HG03460 (cell line): ENCODE measurements at regions not wholly inside any gene's neighbourhood (a gene's known extent, or its start where the extent isn't known, plus 50 kb on each side); places are given as distances from the start of the nearest gene placed in this dataset.

ENCODE experiments used
- ATAC-seq: cut with Tn5 transposase; IDR thresholded peaks from one replicate; pipeline ENCODE4 v1.9.1; 2021; ENCODE audit not compliant: unreplicated experiment

DNA sequence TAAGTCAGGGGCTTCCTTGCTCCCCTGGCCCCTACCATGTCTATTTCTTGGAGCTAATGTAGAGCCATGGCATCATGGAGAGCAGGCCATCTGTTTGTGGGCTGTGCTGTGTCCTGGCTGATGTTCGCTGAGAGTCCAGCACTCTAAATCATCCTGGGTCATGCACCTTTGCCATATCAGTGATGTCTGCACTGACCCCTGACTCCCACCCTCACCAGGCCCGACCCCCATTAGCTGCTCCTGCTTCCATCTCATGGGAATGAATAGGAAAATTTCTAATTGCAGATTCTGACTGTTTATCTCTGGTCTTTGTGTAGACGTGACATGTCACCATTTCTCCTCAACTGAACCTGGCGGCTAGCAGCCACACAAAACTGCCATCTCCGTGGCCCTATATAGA lies 236.9 kb downstream of the NSG2 start:
- no peak for ATAC-seq

DNA sequence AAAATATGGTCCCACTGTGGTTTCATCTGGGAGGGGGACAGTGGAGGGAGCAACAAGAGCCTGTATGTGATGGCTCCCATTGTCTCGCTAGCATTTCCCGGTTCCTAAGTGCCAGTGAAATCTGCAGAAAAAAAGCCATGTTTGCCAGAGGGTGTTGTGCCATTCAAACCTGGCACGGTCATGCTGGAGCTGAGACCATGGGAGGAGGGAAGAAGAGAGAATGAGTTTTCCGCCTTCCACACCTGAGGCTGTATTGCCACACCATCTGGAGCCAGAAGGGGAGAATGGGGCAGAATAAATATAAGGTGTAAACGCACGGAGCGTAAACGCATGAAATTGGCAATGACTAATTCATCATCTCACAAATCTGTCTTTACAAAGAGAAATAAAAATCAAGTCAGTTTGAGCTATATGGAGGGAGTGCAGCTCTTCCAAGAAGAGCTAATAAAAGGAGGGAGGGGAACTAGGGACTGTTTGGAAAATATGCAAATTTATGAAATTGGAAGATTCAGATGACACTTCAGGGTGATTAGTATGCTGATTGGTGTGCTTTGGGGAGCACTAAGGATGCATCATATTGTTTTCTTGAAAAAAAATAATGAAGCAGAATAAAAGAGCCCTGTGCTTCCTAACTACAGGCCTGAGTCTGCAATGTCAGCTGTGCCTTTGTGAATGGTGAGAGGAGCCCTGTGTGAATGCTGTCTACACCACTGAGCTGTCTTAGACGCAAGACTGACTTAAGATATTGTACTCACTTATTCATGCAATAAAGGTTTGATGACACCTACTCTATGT lies 237.9 kb downstream of the NSG2 start:
- no peak for ATAC-seq

DNA sequence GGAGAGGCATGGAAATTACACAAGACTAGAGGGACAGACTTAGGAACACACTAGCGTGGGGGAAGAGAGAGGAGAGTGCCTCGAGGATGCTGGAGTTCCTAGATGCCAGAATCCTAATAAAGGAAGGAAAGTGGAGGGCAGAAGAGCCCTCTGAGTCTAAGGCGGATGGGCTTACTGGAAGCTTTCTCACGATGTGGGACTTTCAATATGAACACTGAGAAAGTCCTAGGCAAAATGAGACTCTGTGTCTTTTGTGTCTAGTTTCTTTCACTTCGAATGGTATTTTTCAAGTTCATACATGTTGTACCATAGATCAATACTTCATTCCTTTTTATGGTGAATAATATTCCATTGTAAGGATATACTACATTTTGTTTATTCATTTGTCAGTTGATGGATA lies 239.4 kb downstream of the NSG2 start:
- ATAC-seq = no peak

DNA sequence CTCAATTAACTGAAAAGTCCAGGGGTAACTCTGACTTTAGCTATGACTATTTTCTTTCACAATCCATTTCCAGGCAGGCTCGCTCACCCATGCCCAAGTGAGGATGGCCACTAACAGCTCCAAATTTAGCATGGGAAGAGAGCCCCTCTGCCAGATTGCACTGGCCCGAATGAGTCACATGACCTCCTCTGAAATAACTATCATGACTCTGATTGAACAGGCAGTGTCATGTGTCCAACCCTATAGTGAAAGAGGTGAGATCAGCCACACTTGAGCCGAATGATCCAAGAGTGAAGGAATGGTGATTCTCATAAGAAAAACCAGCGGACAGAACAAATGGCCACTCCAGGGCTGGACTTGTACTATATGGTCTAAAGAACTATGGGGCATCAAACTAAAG lies 242.3 kb downstream of the NSG2 start:
- ATAC-seq = no peak

DNA sequence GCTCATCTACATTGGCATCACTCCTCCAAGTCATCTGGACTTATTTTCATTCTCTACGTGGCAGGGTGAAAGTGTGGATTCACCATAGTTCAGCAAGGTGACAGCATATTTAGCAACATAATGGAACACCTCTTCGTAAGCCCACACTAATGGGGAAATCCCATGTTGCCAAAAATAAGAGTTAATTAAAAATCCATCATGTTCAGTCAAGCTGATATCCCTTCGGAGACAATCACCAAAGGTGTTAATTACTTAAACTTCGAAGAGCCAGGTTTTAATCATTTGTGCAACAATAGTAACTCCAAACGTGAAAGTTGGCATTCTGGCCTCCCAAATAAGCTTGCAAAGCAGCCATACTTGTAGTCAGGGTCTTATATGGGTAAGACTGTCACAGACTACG lies 242.9 kb downstream of the NSG2 start:
- no peak for ATAC-seq

DNA sequence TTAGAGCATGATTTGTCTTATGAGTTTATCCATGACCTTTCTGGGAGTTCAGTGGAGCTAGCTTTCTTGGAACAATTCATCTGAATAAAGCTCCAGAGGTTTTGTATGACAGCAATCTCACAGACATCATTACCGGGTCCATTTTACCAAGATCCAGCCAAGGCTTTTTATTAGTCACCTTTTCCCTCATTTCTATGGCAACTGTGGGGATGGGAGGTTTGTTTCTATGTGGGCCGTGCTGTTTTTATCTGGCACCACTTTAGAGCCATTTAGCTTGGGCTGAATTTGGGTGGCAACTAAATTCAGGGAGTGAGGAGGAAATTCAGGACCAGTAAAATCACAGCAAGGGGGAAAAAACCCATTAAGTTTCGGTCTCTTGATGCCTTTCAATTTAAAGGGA lies 245.7 kb downstream of the NSG2 start:
- no peak for ATAC-seq

DNA sequence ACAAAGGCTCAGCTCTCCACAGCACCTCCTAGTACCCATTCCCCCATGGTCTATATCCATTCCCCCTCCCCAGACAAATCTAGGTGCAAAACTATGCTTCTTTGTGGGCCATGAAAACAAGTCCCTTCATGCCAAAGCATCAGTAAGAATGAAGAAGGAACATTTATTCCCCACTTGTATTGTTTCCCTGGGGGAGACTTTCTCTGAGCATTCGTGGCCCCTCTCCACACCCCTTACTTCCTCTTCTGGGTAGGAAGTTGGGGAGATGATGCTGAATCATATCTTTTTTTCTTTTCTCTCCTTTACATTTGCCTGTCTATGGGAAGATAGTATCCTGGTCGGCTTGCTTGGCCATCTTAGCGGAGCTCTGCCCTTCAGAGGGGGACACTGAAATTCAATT lies 246.8 kb downstream of the NSG2 start:
- ATAC-seq = no peak

DNA sequence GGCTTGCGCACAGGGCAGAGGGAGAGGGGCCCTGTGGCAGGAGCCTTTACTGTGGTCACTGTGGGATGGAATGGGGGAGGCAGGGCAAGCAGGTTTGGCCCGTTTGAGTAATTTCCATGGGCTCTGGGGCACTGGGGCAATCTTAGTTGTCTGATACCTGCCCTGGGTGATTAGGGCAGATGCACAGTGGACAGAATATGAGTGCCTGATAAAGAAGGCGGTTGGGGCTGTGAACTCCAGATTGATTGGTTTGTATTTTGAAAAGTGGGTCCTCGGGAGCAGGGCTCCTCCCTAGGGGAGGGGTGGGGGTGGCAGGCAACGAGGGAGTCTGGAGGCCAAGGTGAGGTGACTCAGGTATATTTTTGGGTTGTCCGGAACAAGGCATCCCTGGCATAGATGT lies 247.5 kb downstream of the NSG2 start:
- no peak for ATAC-seq

DNA sequence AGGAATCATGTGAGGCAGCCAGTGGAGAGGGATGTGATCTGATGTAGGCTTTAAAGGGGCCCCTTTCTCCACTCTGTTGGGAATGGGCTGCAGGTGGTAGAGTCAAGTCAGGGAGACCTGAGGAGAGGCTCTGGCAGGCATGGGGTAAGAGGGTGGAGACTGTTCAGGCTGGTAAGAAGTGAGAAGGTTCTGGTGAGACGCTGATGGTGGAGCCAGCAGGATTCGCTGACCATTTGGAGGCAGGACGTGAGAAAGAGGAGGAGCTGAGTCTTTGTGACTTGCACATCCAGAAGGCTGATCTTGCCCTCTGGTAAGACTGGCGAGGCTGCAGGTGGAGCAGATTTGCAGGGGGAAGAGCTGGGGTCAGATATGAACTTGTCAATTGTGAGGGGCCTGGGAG lies 248.0 kb downstream of the NSG2 start:
- ATAC-seq = no peak

DNA sequence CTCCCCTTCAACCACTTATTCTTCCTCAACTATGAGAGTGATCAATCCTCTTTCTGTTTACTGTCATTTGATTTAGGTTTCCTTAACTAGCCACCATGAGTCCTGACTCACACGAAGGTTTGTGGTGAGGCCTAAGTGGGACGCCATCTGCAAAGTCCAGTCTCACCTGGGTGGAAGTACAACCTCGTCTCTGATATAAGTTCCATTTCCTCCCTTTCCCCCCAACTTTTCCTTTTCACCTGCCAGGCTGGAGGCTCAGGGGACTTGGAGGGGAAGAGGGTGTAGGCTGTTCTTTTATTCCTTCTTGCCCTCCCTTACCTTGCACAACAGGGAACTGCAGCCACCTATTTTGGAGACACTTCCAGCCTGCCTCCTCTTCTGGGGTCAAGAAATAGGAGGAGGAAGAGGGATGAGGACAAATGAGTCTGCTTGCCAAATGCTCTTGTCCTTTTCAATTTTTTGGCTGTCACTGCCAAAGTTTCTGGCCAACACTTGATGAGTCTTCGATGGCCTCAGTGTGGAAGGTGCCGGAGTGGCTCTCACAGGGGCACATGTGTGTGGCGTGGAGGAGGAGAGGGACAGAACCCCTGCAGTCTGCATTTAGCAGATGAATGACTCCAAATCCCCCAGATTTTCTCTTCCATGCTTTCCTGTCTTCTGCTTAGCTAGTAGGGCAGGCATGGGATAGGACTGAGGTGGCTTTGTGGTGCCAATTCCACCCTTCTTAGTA lies 249.6 kb downstream of the NSG2 start:
- no peak for ATAC-seq

DNA sequence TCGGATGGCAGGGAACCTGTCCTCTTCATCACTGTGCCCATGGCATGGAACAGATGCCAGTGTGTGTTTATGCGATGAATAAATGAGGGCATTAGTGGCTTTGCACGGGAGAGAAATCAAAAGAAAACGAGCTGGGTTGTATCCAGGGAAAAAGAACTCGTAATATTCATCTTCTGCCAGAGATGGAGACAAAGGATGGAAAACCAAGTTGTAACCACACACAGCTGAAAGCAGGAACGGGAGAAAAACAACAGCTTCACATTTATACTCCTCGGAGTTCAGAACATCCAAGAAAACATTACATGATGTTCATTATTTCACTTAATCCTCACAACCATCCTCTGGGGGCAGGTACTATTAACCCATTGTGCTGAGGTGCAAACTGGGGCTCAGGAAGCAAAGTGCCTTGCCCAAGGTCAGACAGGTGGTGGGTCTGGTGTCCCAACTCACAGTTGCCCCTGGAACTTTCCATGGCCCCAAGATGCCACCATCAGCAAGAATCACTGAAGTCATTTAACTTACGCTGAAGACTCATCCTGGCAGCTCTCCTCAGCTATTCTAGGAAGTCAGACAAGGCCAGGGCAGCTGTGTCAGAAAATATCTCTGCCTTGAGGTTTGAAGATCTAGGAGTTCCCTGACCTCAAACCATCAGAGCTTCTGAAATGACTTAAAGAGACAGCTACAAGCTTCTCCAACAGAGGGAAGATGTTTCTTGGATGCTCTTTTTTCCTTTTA lies 250.4 kb downstream of the NSG2 start:
- ATAC-seq = no peak

DNA sequence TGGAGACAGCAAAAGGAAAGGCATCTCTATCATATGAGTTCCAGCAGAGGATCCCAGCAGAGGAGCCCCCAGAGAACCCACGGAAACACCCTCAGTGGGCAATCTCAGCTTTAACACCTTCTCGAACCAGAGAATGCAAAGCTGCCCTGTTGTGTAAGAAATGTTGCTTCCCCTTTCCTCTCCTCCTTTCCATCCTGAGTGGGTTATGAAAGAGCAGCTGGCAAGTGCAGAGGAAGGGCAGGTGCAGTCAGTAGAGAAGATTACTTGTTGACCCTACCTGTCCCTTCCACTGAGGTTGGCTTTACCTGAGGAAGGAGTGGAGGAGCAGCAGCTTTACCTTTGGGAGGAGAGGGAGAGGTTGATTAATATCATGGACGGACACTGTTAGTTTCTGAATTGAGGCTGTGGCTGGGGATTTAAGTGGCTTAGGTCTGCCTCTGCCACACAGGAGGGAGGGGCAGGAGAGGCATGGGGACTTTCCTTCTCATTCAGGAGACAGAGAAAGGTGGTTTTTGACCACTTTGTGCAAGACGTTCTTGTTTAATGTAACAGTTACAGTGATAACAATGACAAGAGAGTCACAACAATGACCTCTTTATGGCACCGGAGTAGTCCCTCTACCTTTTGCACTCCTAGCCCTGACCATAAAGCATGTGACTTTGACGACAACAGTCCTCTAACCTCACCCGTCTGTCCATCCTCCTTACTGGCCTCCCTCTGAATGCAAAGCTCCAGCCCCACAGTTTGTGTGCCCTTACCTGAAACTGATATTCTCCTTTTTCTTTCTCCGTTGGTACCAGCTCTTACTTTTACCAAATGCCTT lies 254.8 kb downstream of the NSG2 start:
- ATAC-seq = no peak

DNA sequence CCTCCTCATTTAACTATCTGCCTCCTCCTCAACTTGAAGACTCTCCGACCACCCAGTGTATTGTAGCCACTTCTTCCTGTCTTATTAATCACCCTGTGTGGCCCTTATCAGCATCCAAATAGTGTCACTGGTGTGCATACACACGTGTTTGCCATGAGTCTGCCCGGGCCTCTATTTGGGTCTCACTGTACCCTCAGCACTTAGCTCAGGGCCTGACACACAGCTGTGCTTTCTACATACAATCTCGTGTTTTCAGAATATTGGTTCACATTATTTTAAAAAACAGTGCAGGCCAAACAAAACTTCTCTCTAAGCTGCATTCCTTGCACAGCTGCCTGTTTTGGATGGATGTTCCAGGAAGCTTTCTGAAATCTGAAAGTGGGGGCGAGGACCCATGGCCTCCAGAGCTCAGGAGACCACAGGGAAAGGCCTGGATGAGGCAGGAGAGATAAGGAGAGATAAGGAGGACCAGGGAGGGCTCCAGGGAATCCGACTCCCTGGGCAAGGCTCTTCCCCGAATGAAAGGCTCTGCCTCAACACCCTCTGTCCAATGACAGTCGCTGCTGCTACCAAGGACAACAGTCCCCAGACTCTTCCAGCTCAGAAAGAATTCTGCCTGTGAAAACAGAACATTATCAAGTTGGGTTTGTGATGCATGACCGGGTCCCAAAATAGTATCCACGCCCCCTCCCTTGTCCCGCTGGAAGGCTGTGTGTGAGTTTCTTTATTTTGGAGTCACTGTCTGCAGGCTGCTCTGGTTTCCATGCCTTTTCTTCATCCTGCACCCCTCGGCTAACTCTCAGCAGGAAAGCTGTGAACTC lies 255.6 kb downstream of the NSG2 start:
- no peak for ATAC-seq

DNA sequence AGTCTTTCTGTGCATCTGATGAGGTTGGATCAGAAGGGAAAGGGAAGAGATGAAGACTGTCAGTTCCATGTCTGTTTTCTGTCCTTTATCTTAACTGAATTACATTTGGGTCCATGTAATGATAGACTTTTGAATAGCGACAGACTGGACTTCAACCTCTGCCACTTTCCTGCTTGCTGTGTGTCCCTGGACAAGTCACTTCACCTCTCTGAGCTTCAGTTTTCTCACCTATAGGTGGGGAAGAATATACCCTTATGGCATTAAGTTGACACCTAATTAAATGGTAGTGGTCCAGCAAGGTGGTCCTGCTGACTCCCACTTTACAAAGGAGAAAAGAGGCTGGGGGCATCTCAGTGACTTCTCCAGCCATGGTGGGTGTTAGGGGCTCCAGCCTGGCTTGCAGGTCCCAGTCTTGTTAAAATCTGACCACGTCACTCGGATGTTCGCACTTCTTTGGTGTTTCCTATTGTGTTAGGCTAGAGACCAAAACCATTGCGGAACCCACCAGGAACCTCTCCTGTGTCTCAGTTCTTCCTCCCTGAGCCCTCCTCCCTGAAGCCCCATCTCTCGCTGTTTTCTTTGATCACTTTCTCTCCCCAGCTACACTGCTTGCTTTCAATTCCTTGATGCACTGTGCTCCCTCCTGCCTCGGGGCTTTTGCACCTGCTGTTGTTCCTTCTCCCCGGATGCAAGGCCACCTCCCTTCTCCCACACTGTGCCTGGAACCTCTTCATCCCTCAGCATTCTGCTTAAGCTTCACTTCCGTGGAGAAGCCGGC lies 256.5 kb downstream of the NSG2 start:
- no peak for ATAC-seq

DNA sequence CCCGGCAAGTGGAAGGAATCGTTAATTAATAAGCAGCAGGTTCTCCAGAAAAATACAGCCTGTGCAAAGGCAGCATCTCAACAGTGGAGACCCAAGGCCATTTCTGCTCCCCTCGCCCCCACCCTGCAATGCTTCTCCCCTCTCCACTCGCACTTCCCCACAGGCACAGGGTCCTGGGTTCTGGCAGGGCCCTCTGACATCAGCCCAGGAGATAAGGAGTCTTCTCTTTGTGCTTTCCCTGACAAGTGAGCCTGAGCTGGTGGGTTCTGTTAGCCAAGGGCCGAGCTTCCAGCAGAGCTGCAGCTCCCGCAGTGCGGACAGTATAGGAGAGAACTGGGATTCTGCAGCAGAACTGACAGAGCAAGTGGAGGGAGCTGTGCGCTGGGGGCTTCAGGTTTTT lies 257.5 kb downstream of the NSG2 start:
- ATAC-seq = no peak

DNA sequence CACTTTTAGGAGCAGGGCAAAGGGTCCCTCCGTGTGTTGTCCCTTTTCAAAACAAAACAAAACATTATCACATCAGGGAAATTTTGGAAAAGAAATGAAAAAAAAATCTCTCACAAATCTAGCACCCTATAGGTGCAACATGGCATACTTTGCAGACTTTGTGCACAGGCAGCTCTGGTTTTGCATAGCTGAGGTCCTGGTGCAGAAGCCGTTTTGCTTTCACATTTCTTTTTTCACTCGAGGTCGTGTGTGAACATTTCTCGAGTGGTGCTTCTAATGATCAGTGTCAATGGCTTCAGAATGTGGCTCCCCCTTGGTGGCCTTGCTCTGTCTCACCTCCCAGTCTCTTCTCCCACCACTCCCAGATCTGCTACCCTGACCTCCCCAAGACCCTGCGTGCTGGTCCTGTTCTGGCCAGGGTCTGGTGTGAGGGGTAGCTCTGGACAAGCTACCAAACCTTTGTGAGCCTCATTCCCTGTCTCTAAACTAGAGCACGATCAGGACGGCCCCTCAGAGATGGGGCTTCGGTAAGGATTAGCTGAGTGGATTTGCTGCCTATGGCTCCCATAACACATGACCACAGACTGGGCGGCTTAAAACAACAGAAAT lies 258.0 kb downstream of the NSG2 start:
- no peak for ATAC-seq

DNA sequence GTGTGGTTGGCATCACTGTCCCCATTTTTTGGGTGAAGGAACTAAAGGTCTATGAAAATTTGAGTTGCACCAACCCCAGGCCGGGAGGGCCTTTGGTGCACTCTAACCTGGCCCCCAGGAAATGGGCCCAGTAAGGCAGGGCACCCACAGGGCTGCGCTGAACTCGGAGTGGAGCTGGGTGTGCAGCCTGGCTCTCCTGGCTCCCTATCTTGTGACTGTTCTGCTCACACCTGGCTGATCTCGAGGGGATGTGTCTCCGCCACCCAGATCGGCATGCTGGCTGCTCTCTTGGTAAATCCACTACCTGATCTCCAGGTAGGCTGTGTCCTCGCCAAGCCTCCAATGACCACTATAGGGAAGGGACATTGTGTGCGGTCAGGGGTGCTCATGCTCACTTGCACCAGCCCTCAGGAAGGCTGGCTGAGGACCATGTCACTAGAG lies 259.8 kb downstream of the NSG2 start:
- no peak for ATAC-seq

DNA sequence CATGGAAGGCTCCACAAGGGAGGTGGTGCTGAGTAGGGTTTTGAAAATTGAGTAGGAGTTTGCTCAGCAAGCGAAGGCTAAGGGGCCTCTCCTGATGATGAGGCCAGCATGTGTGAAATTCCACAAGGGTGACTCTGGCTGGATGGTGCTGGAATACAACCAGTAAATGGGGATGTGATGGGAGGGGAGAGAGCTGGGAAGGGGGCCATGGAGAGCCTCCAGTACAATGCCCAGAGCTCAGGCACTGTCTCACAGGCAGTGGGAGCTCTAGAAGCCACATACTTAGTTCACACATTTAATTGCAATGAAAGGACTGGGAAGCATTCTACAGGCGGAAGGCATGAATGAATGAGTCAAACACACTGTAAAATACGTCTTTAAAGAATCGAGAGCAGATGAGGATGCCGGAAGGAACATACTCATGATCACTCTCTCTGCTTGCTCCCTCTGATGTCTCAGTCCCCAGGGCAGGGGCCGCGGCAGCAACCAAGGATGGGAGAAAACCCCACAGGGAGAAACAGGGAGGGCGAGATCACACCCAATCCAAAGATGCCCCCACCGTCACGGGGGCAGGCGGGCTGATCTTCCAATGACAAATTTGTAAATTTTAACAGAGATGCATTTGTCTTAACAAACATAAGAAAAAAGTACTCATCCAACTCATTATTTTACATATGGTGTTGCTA lies 261.0 kb downstream of the NSG2 start:
- no peak for ATAC-seq

DNA sequence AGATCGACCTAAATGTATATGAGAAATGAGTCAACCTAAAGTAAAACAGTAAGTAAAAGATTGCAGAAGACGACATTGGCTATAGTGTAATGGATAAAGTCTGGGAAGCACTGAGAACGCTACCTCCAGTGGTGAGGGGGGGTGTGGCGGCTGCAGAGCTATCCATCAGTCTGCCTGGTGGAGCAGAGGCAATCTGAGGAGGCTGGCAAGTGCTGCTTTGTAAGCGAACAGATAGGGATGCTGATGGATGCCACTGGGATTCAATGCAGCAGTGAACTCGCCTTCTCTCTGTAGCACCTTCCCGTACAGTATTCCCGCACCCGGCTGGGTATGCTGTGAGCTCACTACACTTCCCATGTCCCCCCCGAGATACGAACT lies 261.5 kb downstream of the NSG2 start:
- ATAC-seq = no peak
